Mammary epithelial cell (primary cell): ENCODE measurements at regions not wholly inside any gene's neighbourhood (a gene's known extent, or its start where the extent isn't known, plus 50 kb on each side); places are given as distances from the start of the nearest gene placed in this dataset.

ENCODE experiments used
- EZH2 ChIP-seq: IDR thresholded peaks from 2 replicates; pipeline ENCODE4 v1.6.1; 2012; ENCODE audit warnings: low read length, inconsistent platforms, borderline replicate concordance
- TF ChIP-seq, protein P1 (sequence below), 2 donors: IDR thresholded peaks in 1 of 2; conservative IDR thresholded peaks in 1 of 2; 2 replicates each; pipeline ENCODE4 v1.5.1; 2011 to 2012; ENCODE audit warnings: inconsistent platforms in 2 of 2, low read length in 2 of 2, mild to moderate bottlenecking in 2 of 2, control low read depth in 1 of 2, low read depth in 1 of 2; ENCODE audit not compliant: insufficient read depth in 1 of 2; ENCODE audit errors: extremely low read depth in 1 of 2

DNA sequence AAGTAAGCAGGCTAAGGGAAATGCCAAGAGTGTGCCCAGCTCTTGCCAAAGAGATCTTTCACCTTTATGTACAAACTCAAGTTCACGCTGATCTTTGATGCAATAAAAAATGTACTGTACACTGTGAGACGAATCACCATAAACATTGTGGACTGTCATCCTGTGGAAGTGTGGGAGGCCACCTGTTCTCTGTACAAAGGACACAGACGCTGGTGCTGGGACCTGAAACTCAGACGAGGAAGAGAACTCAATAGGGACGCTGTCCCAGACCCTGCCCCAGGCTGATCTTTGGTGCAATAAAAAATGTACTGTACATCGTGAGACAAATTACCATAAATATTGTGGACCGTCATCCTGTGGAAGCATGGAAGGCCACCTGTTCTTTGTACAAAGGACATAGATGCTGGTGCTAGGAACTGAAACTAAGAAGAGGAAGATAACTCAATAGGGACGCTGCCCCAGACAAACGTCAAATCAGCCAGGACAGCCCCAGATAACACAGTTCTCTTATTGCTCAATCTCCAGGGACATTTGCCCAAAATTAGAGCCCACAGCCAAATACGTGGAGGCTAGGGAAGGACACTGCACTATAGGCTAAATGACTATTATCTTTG, 312.7 kb upstream of the SGK1 start:
- TF ChIP-seq, protein P1, sequence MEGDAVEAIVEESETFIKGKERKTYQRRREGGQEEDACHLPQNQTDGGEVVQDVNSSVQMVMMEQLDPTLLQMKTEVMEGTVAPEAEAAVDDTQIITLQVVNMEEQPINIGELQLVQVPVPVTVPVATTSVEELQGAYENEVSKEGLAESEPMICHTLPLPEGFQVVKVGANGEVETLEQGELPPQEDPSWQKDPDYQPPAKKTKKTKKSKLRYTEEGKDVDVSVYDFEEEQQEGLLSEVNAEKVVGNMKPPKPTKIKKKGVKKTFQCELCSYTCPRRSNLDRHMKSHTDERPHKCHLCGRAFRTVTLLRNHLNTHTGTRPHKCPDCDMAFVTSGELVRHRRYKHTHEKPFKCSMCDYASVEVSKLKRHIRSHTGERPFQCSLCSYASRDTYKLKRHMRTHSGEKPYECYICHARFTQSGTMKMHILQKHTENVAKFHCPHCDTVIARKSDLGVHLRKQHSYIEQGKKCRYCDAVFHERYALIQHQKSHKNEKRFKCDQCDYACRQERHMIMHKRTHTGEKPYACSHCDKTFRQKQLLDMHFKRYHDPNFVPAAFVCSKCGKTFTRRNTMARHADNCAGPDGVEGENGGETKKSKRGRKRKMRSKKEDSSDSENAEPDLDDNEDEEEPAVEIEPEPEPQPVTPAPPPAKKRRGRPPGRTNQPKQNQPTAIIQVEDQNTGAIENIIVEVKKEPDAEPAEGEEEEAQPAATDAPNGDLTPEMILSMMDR (conservative IDR thresholded peaks at IDR 0.05 in 1 of 2, IDR thresholded peaks at IDR 0.05 in 1 of 2; ENCODE audit: extremely low read depth in 1 of 2, insufficient read depth in 1 of 2, low read depth in 1 of 2, low read length in 2 of 2): no peak
- TF ChIP-seq EZH2: no peak
